ENCODE measurements at regions not wholly inside any gene's neighbourhood (a gene's known extent, or its start where the extent isn't known, plus 50 kb on each side); places are given as distances from the start of the nearest gene placed in this dataset.

DNA sequence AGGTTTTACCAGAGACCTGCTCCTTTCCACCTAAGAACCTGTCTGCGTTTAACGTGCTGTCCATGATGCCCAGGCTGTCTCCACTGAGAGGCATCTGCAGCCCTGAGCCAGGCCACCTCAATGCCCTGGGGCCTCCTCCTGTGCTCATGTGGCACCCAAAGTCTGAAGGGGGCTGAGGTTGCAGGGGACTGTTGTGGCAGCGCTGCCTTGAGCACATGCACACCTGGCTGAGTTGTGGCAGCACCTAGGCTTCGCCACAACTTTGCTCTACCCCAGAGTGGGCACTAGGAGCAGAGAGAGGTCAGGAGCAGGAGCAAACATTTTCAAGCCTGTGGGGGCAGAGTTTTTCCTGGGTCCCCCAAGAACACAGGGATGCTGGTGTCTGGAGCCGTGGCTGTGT, 1527.1 kb downstream of the PLA2G4A start:
- Histone ChIP-seq H3K9me3 (ENCODE audit: control insufficient read depth in 1 of 2, insufficient read depth in 1 of 2, low read length in 2 of 2) (peaks cover 6 to 16% of the 10 kb centered on the region in 2 experiments), H3K4me3 (ENCODE audit: low read length) (no peak overlapping the region), H3K27ac (ENCODE audit: low read depth in 1 of 2, low read length in 2 of 2) (no peak overlapping the region), H3K4me1 (ENCODE audit: insufficient read depth, low read length) (no peaks in the 10 kb centered on the region), H3K27me3 (ENCODE audit: control insufficient read depth in 1 of 2, insufficient read depth in 2 of 2, low read length in 2 of 2) (no peaks in the 10 kb centered on the region), H3K36me3 (ENCODE audit: insufficient read depth, low read length) (no peaks in the 10 kb centered on the region)
- H3K9me3 Mint-ChIP-seq, result peaks cover 13% of the 10 kb centered on the region
- ChIA-PET POLR2A (no interaction called here), CTCF (no interaction called here)
- no peaks in the 10 kb centered on the region for H3K4me1 Mint-ChIP-seq (ENCODE audit: low read depth)
- no peaks in the 10 kb centered on the region for H3K27me3 Mint-ChIP-seq
- ATAC-seq (ENCODE audit: poor library complexity) (no peak), DNase-seq (no peak)
- intact Hi-C loops (cut with DNase I, micrococcal nuclease), result no loop called here
- H3K36me3 Mint-ChIP-seq (ENCODE audit: low read depth), result no peaks in the 10 kb centered on the region
- TF ChIP-seq CTCF (IDR thresholded peaks at IDR 0.05), result no peak
- H3K4me3 Mint-ChIP-seq, result no peak overlapping the region
- H3K27ac Mint-ChIP-seq, result no peak overlapping the region

- no peaks in the 10 kb centered on the region for H3K27me3 Mint-ChIP-seq
- no peak overlapping the region for H3K4me3 Mint-ChIP-seq
- no peaks in the 10 kb centered on the region for H3K4me1 Mint-ChIP-seq (ENCODE audit: low read depth)
- intact Hi-C loops (cut with DNase I, micrococcal nuclease), result no loop called here
- ATAC-seq (ENCODE audit: poor library complexity), result no peak
- Histone ChIP-seq H3K4me3 (ENCODE audit: low read length) (no peak overlapping the region), H3K36me3 (ENCODE audit: insufficient read depth, low read length) (no peaks in the 10 kb centered on the region), H3K27me3 (ENCODE audit: control insufficient read depth in 1 of 2, insufficient read depth in 2 of 2, low read length in 2 of 2) (no peaks in the 10 kb centered on the region), H3K27ac (ENCODE audit: low read depth in 1 of 2, low read length in 2 of 2) (no peak overlapping the region), H3K9me3 (ENCODE audit: control insufficient read depth in 1 of 2, insufficient read depth in 1 of 2, low read length in 2 of 2) (peaks cover 6 to 16% of the 10 kb centered on the region in 2 experiments), H3K4me1 (ENCODE audit: insufficient read depth, low read length) (no peaks in the 10 kb centered on the region)
- no peaks in the 10 kb centered on the region for H3K36me3 Mint-ChIP-seq (ENCODE audit: low read depth)
- CTCF ChIA-PET, result no interaction called here
- DNase-seq, result no peak
- no peak overlapping the region for H3K27ac Mint-ChIP-seq
- POLR2A ChIA-PET, result no interaction called here
- peaks cover 13% of the 10 kb centered on the region for H3K9me3 Mint-ChIP-seq
- TF ChIP-seq CTCF (IDR thresholded peaks at IDR 0.05), result no peak
These were observed 1530.6 kb downstream of the PLA2G4A start for GRCh38 chr1:188359315-188359714.

DNA sequence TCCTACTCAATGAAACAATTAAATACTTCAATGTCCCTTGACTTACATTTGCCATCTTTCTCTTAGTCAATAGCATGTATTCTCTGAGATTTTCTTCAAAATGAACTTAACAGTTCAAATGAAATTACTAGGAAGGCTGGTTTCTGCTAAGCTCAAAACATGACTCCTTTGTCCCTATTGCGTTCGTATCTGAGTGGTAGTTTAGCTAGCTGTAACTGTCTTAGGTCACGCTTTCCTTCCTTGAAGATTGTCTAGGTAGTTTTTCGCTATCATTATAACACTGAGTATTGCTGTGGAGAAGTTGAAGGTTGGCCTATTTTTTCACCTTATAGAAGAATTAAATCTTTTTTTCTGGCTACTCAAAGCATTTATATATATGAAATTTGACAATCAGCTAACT, 1535.2 kb downstream of the PLA2G4A start:
- ATAC-seq (ENCODE audit: poor library complexity), result no peak

More for the DNA sequence above, 1535.2 kb downstream of the PLA2G4A start:
- H3K4me3 ChIP-seq (ENCODE audit: low read length), result no peak overlapping the region
- Mint-ChIP-seq H3K9me3 (peaks cover 6% of the 10 kb centered on the region), H3K27ac (no peak overlapping the region), H3K36me3 (ENCODE audit: low read depth) (no peaks in the 10 kb centered on the region), H3K27me3 (no peaks in the 10 kb centered on the region), H3K4me3 (no peak overlapping the region), H3K4me1 (ENCODE audit: low read depth) (no peaks in the 10 kb centered on the region)
- no peak overlapping the region for H3K27ac ChIP-seq (ENCODE audit: low read depth in 1 of 2, low read length in 2 of 2)
- no peaks in the 10 kb centered on the region for H3K9me3 ChIP-seq (ENCODE audit: control insufficient read depth in 1 of 2, insufficient read depth in 1 of 2, low read length in 2 of 2)
- ChIA-PET CTCF (no interaction called here), POLR2A (no interaction called here)
- no peaks in the 10 kb centered on the region for H3K4me1 ChIP-seq (ENCODE audit: insufficient read depth, low read length)
- DNase-seq, result no peak
- no peaks in the 10 kb centered on the region for H3K36me3 ChIP-seq (ENCODE audit: insufficient read depth, low read length)
- no peaks in the 10 kb centered on the region for H3K27me3 ChIP-seq (ENCODE audit: control insufficient read depth in 1 of 2, insufficient read depth in 2 of 2, low read length in 2 of 2)
- TF ChIP-seq CTCF (IDR thresholded peaks at IDR 0.05), result no peak
- intact Hi-C loops (cut with DNase I, micrococcal nuclease), result no loop called here
